PC-3 (cell line): ENCODE measurements at regions not wholly inside any gene's neighbourhood (a gene's known extent, or its start where the extent isn't known, plus 50 kb on each side); places are given as distances from the start of the nearest gene placed in this dataset.

ENCODE experiments used
- CTCF ChIP-seq: fragments of 300-600 bp; sonication (generic); conservative IDR thresholded peaks from 2 replicates; pipeline ENCODE4 v1.5.1; 2017; ENCODE audit warnings: antibody characterized with exemption, low read depth, mild to moderate bottlenecking, low read length
- EZH2phosphoT487 ChIP-seq: fragments of 300-600 bp; sonication (generic); IDR thresholded peaks from 2 replicates; pipeline ENCODE4 v1.6.1; 2018; ENCODE audit warnings: mild to moderate bottlenecking, antibody characterized with exemption, low read length, borderline replicate concordance

GRCh38 chr15:62431817-62432216 is 266.7 kb upstream of the C2CD4B start:
- no peak for TF ChIP-seq CTCF
- TF ChIP-seq EZH2phosphoT487 = no peak
